Psoas muscle (tissue), 7 donors: ENCODE measurements at regions not wholly inside any gene's neighbourhood (a gene's known extent, or its start where the extent isn't known, plus 50 kb on each side); places are given as distances from the start of the nearest gene placed in this dataset.

Experiments
- ATAC-seq, 4 donors: fragments of 200-7000 bp; cut with Tn5 transposase; one replicate each; pipeline ENCODE4 v1.9.1; 2020; ENCODE audit warnings: moderate library complexity in 3 of 4, mild to moderate bottlenecking in 2 of 4
- DNase-seq, 2 donors: peaks; one replicate each; pipeline ENCODE4 v3.0.0-alpha.2; 2020
- H3K27ac ChIP-seq: fragments of 200-600 bp; one replicate; pipeline ENCODE4 v1.8.0; 2022
- H3K27me3 ChIP-seq, 3 donors: fragments of 200-600 bp in 1 of 3; one replicate each; pipeline versions ENCODE4 v1.6.1 to v1.8.0; 2013 to 2022; ENCODE audit warnings: low read length in 2 of 3, mild to moderate bottlenecking in 2 of 3, moderate library complexity in 1 of 3; ENCODE audit not compliant: insufficient read depth in 3 of 3
- H3K36me3 ChIP-seq, 2 donors: fragments of 200-600 bp in 1 of 2; one replicate each; pipeline versions ENCODE4 v1.6.1 to v1.8.0; 2013 to 2022; ENCODE audit warnings: low read depth in 1 of 2, mild to moderate bottlenecking in 1 of 2, moderate library complexity in 1 of 2; ENCODE audit not compliant: insufficient read depth in 1 of 2
- H3K4me1 ChIP-seq: fragments of 200-600 bp; one replicate; pipeline ENCODE4 v1.8.0; 2022
- H3K4me3 ChIP-seq: fragments of 200-600 bp; one replicate; pipeline ENCODE4 v1.8.0; 2022; ENCODE audit warnings: mild to moderate bottlenecking
- H3K9me3 ChIP-seq: fragments of 200-600 bp; one replicate; pipeline ENCODE4 v1.8.0; 2022
- CTCF ChIP-seq: fragments of 200-600 bp; IDR thresholded peaks from one replicate; pipeline ENCODE4 v1.8.0; 2022; ENCODE audit warnings: antibody characterized with exemption
- WGBS, 3 donors: extraction: QIAGEN DNeasy Blood & Tissue Kit; methylation state at CpG; one replicate each; pipeline versions ENCODE4 v1.1.6 to v1.1.7; 2013; 5-methylcytosine and 5-hydroxymethylcytosine counted together
- intact Hi-C, 2 donors: fragments of 100-400 bp; cut with DNase I; formaldehyde crosslinking; loops; one replicate each; pipeline versions ENCODE4 v1.11.0 to v1.14.2; 2022
- donor health status: healthy with polysubstance abuse.
- donor health status: DM: no; HTN: no; CAD: no; lungs with moderate emphysema.
- donor health status: Bipolar disorder and iron deficiency.
- donor health status: healthy.
- donor health status: DM: yes; HTN: yes; CAD: no.
- donor health status: DM: no; HTN: no; CAD: no.
- donor health status: DM: yes; HTN: yes; CAD: no.

- no peak overlapping the region for H3K27ac ChIP-seq
- H3K4me3 ChIP-seq, result no peak overlapping the region
- no peak for ATAC-seq
- no peaks in the 10 kb centered on the region for H3K27me3 ChIP-seq
- no peaks in the 10 kb centered on the region for H3K4me1 ChIP-seq
- H3K9me3 ChIP-seq, result no peaks in the 10 kb centered on the region
- no peaks in the 10 kb centered on the region for H3K36me3 ChIP-seq
- no peak for DNase-seq
- no peak for TF ChIP-seq CTCF
- intact Hi-C loops, result no loop called here
Observed at GRCh38 chr2:67888351-67889005, 174.3 kb downstream of the C1D start.

- no peak overlapping the region for H3K27ac ChIP-seq
- 89 to 94% (median 92%) methylated on average over 2 of the region's 2 CpGs for WGBS, 3 donors
- H3K36me3 ChIP-seq, result no peaks in the 10 kb centered on the region
- H3K27me3 ChIP-seq, result no peaks in the 10 kb centered on the region
- H3K4me1 ChIP-seq, result no peaks in the 10 kb centered on the region
- DNase-seq (no peak), ATAC-seq (no peak)
- intact Hi-C loops, result no loop called here
- no peaks in the 10 kb centered on the region for H3K9me3 ChIP-seq
- H3K4me3 ChIP-seq, result no peak overlapping the region
- TF ChIP-seq CTCF, result no peak
Observed at GRCh38 chr2:67889056-67889455, 173.7 kb downstream of the C1D start.

- DNase-seq, result no peak
- intact Hi-C loops, result no loop called here
- H3K9me3 ChIP-seq, result no peaks in the 10 kb centered on the region
- H3K4me3 ChIP-seq, result no peak overlapping the region
- no peak for ATAC-seq
- no peak for TF ChIP-seq CTCF
- no peak overlapping the region for H3K27ac ChIP-seq
- H3K27me3 ChIP-seq, result no peaks in the 10 kb centered on the region
- peaks cover 4% of the 10 kb centered on the region for H3K4me1 ChIP-seq
- H3K36me3 ChIP-seq, result no peaks in the 10 kb centered on the region
- 91 to 100% (median 97%) methylated on average over 1 of the region's 1 CpG for WGBS, 3 donors
Observed at GRCh38 chr2:67891642-67892041, 171.2 kb downstream of the C1D start.

- Histone ChIP-seq H3K27me3 (no peaks in the 10 kb centered on the region), H3K9me3 (no peaks in the 10 kb centered on the region), H3K36me3 (no peaks in the 10 kb centered on the region), H3K4me3 (no peak overlapping the region), H3K27ac (no peak overlapping the region), H3K4me1 (peaks cover 4% of the 10 kb centered on the region)
- ATAC-seq (no peak), DNase-seq (no peak)
- intact Hi-C loops, result no loop called here
- no peak for TF ChIP-seq CTCF
- WGBS, 3 donors, result 64 to 69% (median 65%) methylated on average over 6 of the region's 6 CpGs
Observed at GRCh38 chr2:67892339-67892846, 170.4 kb downstream of the C1D start.
